Tibial nerve (tissue), 4 donors: ENCODE measurements at regions not wholly inside any gene's neighbourhood (a gene's known extent, or its start where the extent isn't known, plus 50 kb on each side); places are given as distances from the start of the nearest gene placed in this dataset.

Experiments used
- DNase-seq, 2 donors: peaks; one replicate each; pipeline ENCODE4 v3.0.0-alpha.2; 2019; ENCODE audit warnings: low spot score in 2 of 2
- H3K27ac ChIP-seq, 4 donors: fragments of 200-600 bp; sonication (generic) in 3 of 4; one replicate each; pipeline ENCODE4 v1.5.1; 2017 to 2019; ENCODE audit warnings: mild to moderate bottlenecking in 1 of 4
- H3K27me3 ChIP-seq, 2 donors: fragments of 200-600 bp; sonication (generic) in 1 of 2; one replicate each; pipeline versions ENCODE4 v1.5.1 to v1.6.0; 2017 to 2019
- H3K36me3 ChIP-seq, 3 donors: fragments of 200-600 bp; sonication (generic); one replicate each; pipeline ENCODE4 v1.5.1; 2018 to 2019
- H3K4me1 ChIP-seq, 4 donors: fragments of 200-600 bp; sonication (generic) in 3 of 4; one replicate each; pipeline ENCODE4 v1.5.1; 2017 to 2019
- H3K4me3 ChIP-seq, 4 donors: fragments of 200-600 bp; sonication (generic) in 3 of 4; one replicate each; pipeline ENCODE4 v1.5.1; 2017 to 2019; ENCODE audit warnings: mild to moderate bottlenecking in 1 of 4, moderate library complexity in 1 of 4
- H3K9me3 ChIP-seq, 4 donors: fragments of 200-600 bp; sonication (generic) in 3 of 4; one replicate each; pipeline ENCODE4 v1.5.1; 2017 to 2019
- CTCF ChIP-seq, 5 experiments: fragments of 200-600 bp in 3 of 5; fragments of 450-650 bp in 2 of 5; sonication (generic) in 3 of 5; IDR thresholded peaks; one replicate each; pipeline ENCODE4 v1.5.1; 2016 to 2019; ENCODE audit warnings: antibody characterized with exemption in 5 of 5, mild to moderate bottlenecking in 3 of 5, moderate library complexity in 2 of 5
- EP300 ChIP-seq, 2 donors: sonication (generic); formaldehyde crosslinking; IDR thresholded peaks; one replicate each; pipeline ENCODE4 v1.6.1; 2017; ENCODE audit warnings: antibody characterized with exemption in 2 of 2, mild to moderate bottlenecking in 1 of 2
- POLR2A ChIP-seq, 2 donors: fragments of 450-650 bp; IDR thresholded peaks; one replicate each; pipeline ENCODE4 v1.6.1; 2017; ENCODE audit warnings: antibody characterized with exemption in 2 of 2, mild to moderate bottlenecking in 2 of 2, moderate library complexity in 2 of 2
- WGBS, 2 donors: methylation state at CpG; one replicate each; pipeline ENCODE4 v1.1.5; 2018; 5-methylcytosine and 5-hydroxymethylcytosine counted together

DNA sequence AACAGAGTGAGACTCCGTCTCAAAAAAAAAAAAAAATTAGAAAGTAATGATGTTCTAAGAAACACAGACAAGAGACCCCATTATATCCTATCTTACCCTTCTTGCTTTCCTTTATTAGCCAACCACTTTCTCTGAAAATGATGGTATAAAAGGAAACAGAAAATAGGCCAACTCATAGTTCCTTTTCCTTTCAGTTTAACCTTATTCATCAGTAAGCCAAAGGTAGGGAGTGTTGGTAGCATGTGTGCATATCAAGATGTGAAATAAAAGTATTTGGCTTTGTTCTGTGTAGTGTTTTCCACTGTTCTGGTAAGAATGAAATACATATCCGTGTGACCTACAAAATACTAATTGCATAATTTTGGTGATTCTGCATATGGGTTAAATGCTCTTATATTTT, 266.6 kb downstream of the ZNF674 start:
- Histone ChIP-seq H3K4me1 (no peaks in the 10 kb centered on the region), H3K4me3 (no peak overlapping the region), H3K9me3 (no peaks in the 10 kb centered on the region), H3K27me3 (no peaks in the 10 kb centered on the region), H3K27ac (no peak overlapping the region), H3K36me3 (no peaks in the 10 kb centered on the region)
- DNase-seq = no peak
- TF ChIP-seq CTCF (IDR thresholded peaks at IDR 0.05) = no peak
- whole genome bisulfite sequencing, 2 donors = 84 to 97% methylated on average over 2 of the region's 2 CpGs

- no peak overlapping the region for H3K4me3 ChIP-seq
- no peaks in the 10 kb centered on the region for H3K36me3 ChIP-seq
- TF ChIP-seq CTCF (IDR thresholded peaks at IDR 0.05) (no peak), POLR2A (IDR thresholded peaks at IDR 0.05) (no peak), EP300 (IDR thresholded peaks at IDR 0.05) (no peak)
- H3K9me3 ChIP-seq = no peaks in the 10 kb centered on the region
- WGBS, 2 donors = 35 to 58% methylated on average over 1 of the region's 1 CpG
- no peaks in the 10 kb centered on the region for H3K4me1 ChIP-seq
- H3K27me3 ChIP-seq = no peaks in the 10 kb centered on the region
- no peak overlapping the region for H3K27ac ChIP-seq
- no peak for DNase-seq
These were observed 276.8 kb downstream of the ZNF674 start for GRCh38 chrX:46268412-46268811.

DNA sequence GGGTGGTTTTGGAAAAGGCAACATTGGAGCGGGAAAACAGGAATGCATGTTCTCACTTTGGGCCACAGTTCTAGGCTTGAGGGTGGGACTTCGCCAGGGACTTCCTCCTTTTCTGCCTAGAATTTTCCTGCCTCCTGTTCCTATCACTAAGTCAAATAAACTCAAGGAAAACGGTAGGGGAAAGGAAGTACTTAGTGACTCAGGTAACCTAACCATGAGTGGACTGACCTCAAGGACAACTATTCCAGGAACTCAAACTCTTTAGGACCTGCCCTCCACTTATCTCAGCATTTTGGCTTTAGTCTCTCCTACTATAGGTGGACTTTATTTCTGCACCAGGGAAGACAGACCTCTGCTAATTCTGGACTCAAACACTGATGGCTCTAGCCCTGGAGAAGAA, 281.7 kb downstream of the ZNF674 start:
- 81 to 84% methylated on average over 3 of the region's 3 CpGs for WGBS, 2 donors
- H3K4me3 ChIP-seq = no peak overlapping the region
- no peaks in the 10 kb centered on the region for H3K27me3 ChIP-seq
- H3K36me3 ChIP-seq = no peaks in the 10 kb centered on the region
- H3K9me3 ChIP-seq = no peaks in the 10 kb centered on the region
- TF ChIP-seq POLR2A (IDR thresholded peaks at IDR 0.05) (no peak), CTCF (IDR thresholded peaks at IDR 0.05) (no peak), EP300 (IDR thresholded peaks at IDR 0.05) (no peak)
- DNase-seq = no peak
- H3K4me1 ChIP-seq = no peaks in the 10 kb centered on the region
- no peak overlapping the region for H3K27ac ChIP-seq

GRCh38 chrX:46262304-46262703, 282.9 kb downstream of the ZNF674 start:
- DNase-seq = no peak
- Histone ChIP-seq H3K4me3 (no peak overlapping the region), H3K9me3 (no peaks in the 10 kb centered on the region), H3K27ac (no peak overlapping the region), H3K36me3 (no peaks in the 10 kb centered on the region), H3K4me1 (no peaks in the 10 kb centered on the region), H3K27me3 (no peaks in the 10 kb centered on the region)
- WGBS, 2 donors = 79% methylated on average over 3 of the region's 3 CpGs
- TF ChIP-seq CTCF (IDR thresholded peaks at IDR 0.05) (no peak), POLR2A (IDR thresholded peaks at IDR 0.05) (no peak), EP300 (IDR thresholded peaks at IDR 0.05) (no peak)

GRCh38 chrX:46260499-46260898, 284.7 kb downstream of the ZNF674 start:
- Histone ChIP-seq H3K27me3 (no peaks in the 10 kb centered on the region), H3K27ac (no peak overlapping the region), H3K4me3 (no peak overlapping the region), H3K9me3 (no peaks in the 10 kb centered on the region), H3K36me3 (no peaks in the 10 kb centered on the region), H3K4me1 (no peaks in the 10 kb centered on the region)
- WGBS, 2 donors = 50 to 77% methylated on average over 1 of the region's 1 CpG
- no peak for TF ChIP-seq EP300 (IDR thresholded peaks at IDR 0.05)
- DNase-seq = no peak

DNA sequence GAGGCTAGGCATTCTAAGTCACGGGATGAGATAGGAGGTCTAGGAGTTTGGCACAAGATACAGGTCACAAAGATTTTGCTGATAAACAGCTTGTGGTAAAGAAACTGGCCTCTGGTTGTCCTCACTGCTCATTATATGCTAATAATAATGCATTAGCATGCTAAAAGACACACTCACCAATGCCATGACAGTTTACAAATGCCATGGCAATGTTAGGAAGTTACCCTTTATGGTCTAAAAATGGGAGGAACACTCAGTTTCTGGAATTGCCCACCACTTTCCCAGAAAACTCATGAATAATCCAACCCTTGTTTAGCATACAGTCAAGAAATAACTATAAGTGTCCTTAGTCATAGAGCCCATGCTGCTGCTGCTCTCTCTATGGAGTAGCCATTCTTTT, 286.9 kb downstream of the ZNF674 start:
- no peak overlapping the region for H3K4me3 ChIP-seq
- no peak for TF ChIP-seq CTCF (IDR thresholded peaks at IDR 0.05)
- TF ChIP-seq POLR2A (IDR thresholded peaks at IDR 0.05) = no peak
- no peak for TF ChIP-seq EP300 (IDR thresholded peaks at IDR 0.05)
- H3K36me3 ChIP-seq = no peaks in the 10 kb centered on the region
- no peaks in the 10 kb centered on the region for H3K27me3 ChIP-seq
- DNase-seq = no peak
- H3K4me1 ChIP-seq = no peaks in the 10 kb centered on the region
- no peak overlapping the region for H3K27ac ChIP-seq
- 45 to 57% methylated on average over 1 of the region's 1 CpG for WGBS, 2 donors
- no peaks in the 10 kb centered on the region for H3K9me3 ChIP-seq
